Esophagus squamous epithelium (tissue), 4 donors: ENCODE measurements at regions not wholly inside any gene's neighbourhood (a gene's known extent, or its start where the extent isn't known, plus 50 kb on each side); places are given as distances from the start of the nearest gene placed in this dataset.

Source experiments
- CTCF ChIP-seq, 6 experiments: fragments of 450-650 bp in 4 of 6; fragments of 200-600 bp in 2 of 6; sonication (generic) in 2 of 6; IDR thresholded peaks; one replicate each; pipeline ENCODE4 v1.5.1; 2016 to 2019; ENCODE audit warnings: antibody characterized with exemption in 6 of 6, mild to moderate bottlenecking in 4 of 6, moderate library complexity in 4 of 6
- POLR2A ChIP-seq, 4 donors: fragments of 450-650 bp; IDR thresholded peaks; one replicate each; pipeline ENCODE4 v1.6.1; 2017; ENCODE audit warnings: antibody characterized with exemption in 4 of 4, mild to moderate bottlenecking in 4 of 4, moderate library complexity in 3 of 4

DNA sequence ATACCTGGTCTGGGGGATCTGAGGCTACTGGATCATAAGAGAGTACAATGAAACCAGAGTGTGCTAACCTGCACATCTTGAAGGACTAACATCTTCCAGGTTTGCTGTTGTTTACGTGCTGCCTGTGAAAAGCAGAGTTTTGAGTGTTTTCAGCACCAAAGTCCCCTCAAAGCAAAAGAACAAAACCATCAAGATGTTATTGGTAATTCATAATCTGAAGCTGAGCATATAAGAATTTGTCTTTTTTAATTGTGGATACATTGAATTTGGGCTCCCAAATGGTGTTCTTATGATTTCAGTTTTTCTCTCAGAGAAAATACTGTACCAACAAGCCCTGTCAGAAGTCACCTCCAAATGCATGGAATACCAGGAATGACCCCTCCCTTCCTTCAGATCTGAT is 110.2 kb downstream of the BTG1 start:
- TF ChIP-seq POLR2A (IDR thresholded peaks at IDR 0.05) = no peak
- no peak for TF ChIP-seq CTCF (IDR thresholded peaks at IDR 0.05)
